A549 (cell line): ENCODE measurements at regions not wholly inside any gene's neighbourhood (a gene's known extent, or its start where the extent isn't known, plus 50 kb on each side); places are given as distances from the start of the nearest gene placed in this dataset.

Experiments
- ATAC-seq, 2 experiments: fragments of 200-7000 bp in 1 of 2; fragments of >200 bp in 1 of 2; cut with Nextera tagmentation in 1 of 2; cut with Tn5 transposase in 1 of 2; 3 replicates each; pipeline versions ENCODE4 v1.8.0 to v1.9.1; 2018 to 2020; ENCODE audit warnings: mild to moderate bottlenecking in 1 of 2, moderate library complexity in 1 of 2
- CTCF ChIA-PET: fragments of 300-600 bp; sonication (Branson Sonifier 250); formaldehyde crosslinking; extraction: SDS; loops from one replicate; lab custom pipeline; 2021; ENCODE audit warnings: antibody characterized with exemption, inconsistent platforms; lab: Yijun Ruan, JAX
- POLR2A ChIA-PET: fragments of 350-600 bp; formaldehyde crosslinking; extraction: SDS; loops from one replicate; lab custom pipeline; 2021; ENCODE audit warnings: antibody characterized with exemption, inconsistent platforms; lab: Yijun Ruan, JAX
- DNase-seq, 2 experiments: peaks; one replicate each; pipeline versions ENCODE4 v3.0.0 to v3.0.0-alpha.2; 2011 to 2016; ENCODE audit warnings: low read depth in 1 of 2, low spot score in 1 of 2
- FAIRE-seq: peaks from 2 replicates; lab custom pipeline; 2011; peaks lifted over from hg19 to GRCh38; lab: Jason Lieb, UNC
- H3K27ac ChIP-seq, 2 experiments: fragments of >200 bp; sonication (Bioruptor Twin); formaldehyde crosslinking; 3 replicates each; pipeline ENCODE4 v1.5.1; 2016 to 2017
- H3K4me1 ChIP-seq: fragments of >200 bp; sonication (Bioruptor Twin); formaldehyde crosslinking; 3 replicates; pipeline ENCODE4 v1.6.1; 2016
- H3K4me2 ChIP-seq: fragments of >200 bp; sonication (Bioruptor Twin); formaldehyde crosslinking; 3 replicates; pipeline ENCODE4 v1.6.1; 2016
- H3K4me3 ChIP-seq: fragments of >200 bp; sonication (Bioruptor Twin); formaldehyde crosslinking; 3 replicates; pipeline ENCODE4 v1.5.1; 2016
- H3K9me3 ChIP-seq: fragments of >200 bp; sonication (Bioruptor Twin); formaldehyde crosslinking; 3 replicates; pipeline ENCODE4 v1.6.1; 2016
- BHLHE40 ChIP-seq: IDR thresholded peaks from 2 replicates; pipeline ENCODE4 v1.6.1; 2012; ENCODE audit warnings: low read depth, low read length, inconsistent platforms
- CEBPB ChIP-seq, 2 experiments: fragments of >200 bp in 1 of 2; sonication (Bioruptor Twin) in 1 of 2; formaldehyde crosslinking in 1 of 2; IDR thresholded peaks; 2 replicates each; pipeline ENCODE4 v1.6.1; 2012 to 2016
- CHD2 ChIP-seq: fragments of 150-350 bp; IDR thresholded peaks from 2 replicates; pipeline ENCODE4 v1.6.1; 2014; ENCODE audit warnings: low read length; ENCODE audit not compliant: partially characterized antibody
- CHD4 ChIP-seq: fragments of 200-600 bp; sonication (generic); IDR thresholded peaks from 2 replicates; pipeline ENCODE4 v1.6.1; 2016; ENCODE audit warnings: antibody characterized with exemption, mild to moderate bottlenecking, borderline replicate concordance
- EHF ChIP-seq: fragments of 250-450 bp; sonication (Bioruptor Pico); IDR thresholded peaks from 2 replicates; pipeline ENCODE4 v1.5.0; 2020; ENCODE audit warnings: mild to moderate bottlenecking
- EHMT2 ChIP-seq: fragments of 200-600 bp; sonication (generic); IDR thresholded peaks from 2 replicates; pipeline ENCODE4 v1.6.1; 2016; ENCODE audit warnings: antibody characterized with exemption, low read depth, mild to moderate bottlenecking, moderate library complexity
- GATA3 ChIP-seq: IDR thresholded peaks from 2 replicates; pipeline ENCODE4 v1.6.1; 2012; ENCODE audit warnings: borderline replicate concordance
- JUN ChIP-seq, 2 experiments: fragments of >200 bp; sonication (Bioruptor Twin); formaldehyde crosslinking; IDR thresholded peaks; 2 replicates in 1 of 2; 3 replicates in 1 of 2; pipeline ENCODE4 v1.6.1; 2016 to 2017
- JUNB ChIP-seq: fragments of >200 bp; sonication (Bioruptor Twin); formaldehyde crosslinking; IDR thresholded peaks from 2 replicates; pipeline ENCODE4 v1.6.1; 2016
- KDM1A ChIP-seq: fragments of 200-600 bp; sonication (generic); IDR thresholded peaks from 2 replicates; pipeline ENCODE4 v1.6.1; 2016; ENCODE audit warnings: low read depth, mild to moderate bottlenecking
- NPAS2 ChIP-seq: fragments of 250-450 bp; sonication (Bioruptor Pico); IDR thresholded peaks from 2 replicates; pipeline ENCODE4 v1.8.0; 2022; ENCODE audit warnings: mild to moderate bottlenecking, moderate library complexity, borderline replicate concordance
- NR3C1 ChIP-seq: fragments of >200 bp; sonication (Bioruptor Twin); formaldehyde crosslinking; IDR thresholded peaks from 3 replicates; pipeline ENCODE4 v1.6.1; 2017
- RAD21 ChIP-seq, 2 experiments: fragments of >200 bp in 1 of 2; sonication (Bioruptor Twin) in 1 of 2; formaldehyde crosslinking in 1 of 2; IDR thresholded peaks in 1 of 2; conservative IDR thresholded peaks in 1 of 2; 2 replicates in 1 of 2; 3 replicates in 1 of 2; pipeline ENCODE4 v1.6.1; 2012 to 2018; ENCODE audit warnings: inconsistent platforms in 1 of 2
- RARB ChIP-seq: fragments of 250-450 bp; sonication (Bioruptor Pico); IDR thresholded peaks from 2 replicates; pipeline ENCODE4 v1.8.0; 2021; ENCODE audit warnings: mild to moderate bottlenecking, moderate library complexity
- RCOR1 ChIP-seq: fragments of 150-350 bp; IDR thresholded peaks from 2 replicates; pipeline ENCODE4 v1.6.1; 2014; ENCODE audit warnings: antibody characterized with exemption, low read length, low read depth
- SMC3 ChIP-seq: fragments of >200 bp; sonication (Bioruptor Twin); formaldehyde crosslinking; IDR thresholded peaks from 3 replicates; pipeline ENCODE4 v1.6.1; 2018; ENCODE audit warnings: inconsistent platforms
- SREBF2 ChIP-seq: fragments of 450-650 bp; IDR thresholded peaks from 2 replicates; pipeline ENCODE4 v1.6.1; 2014; ENCODE audit warnings: mild to moderate bottlenecking, moderate library complexity
- TFCP2L1 ChIP-seq: fragments of 250-450 bp; sonication (Bioruptor Pico); IDR thresholded peaks from 2 replicates; pipeline ENCODE4 v1.5.0; 2021; ENCODE audit warnings: mild to moderate bottlenecking
- ZNF302 ChIP-seq: fragments of 250-450 bp; sonication (Bioruptor Pico); IDR thresholded peaks from 2 replicates; pipeline ENCODE4 v1.9.0; 2021; ENCODE audit warnings: inconsistent platforms, mild to moderate bottlenecking, moderate library complexity
- WGBS: methylation state at CpG from one replicate; pipeline ENCODE4 v1.1.6; 2017; ENCODE audit errors: missing lambda C conversion rate; 5-methylcytosine and 5-hydroxymethylcytosine counted together
- TF ChIP-seq, protein P1 (sequence below): fragments of 150-350 bp; IDR thresholded peaks from 2 replicates; pipeline ENCODE4 v1.6.1; 2014; ENCODE audit warnings: low read depth, mild to moderate bottlenecking, low read length
- TF ChIP-seq, protein P2 (sequence below): IDR thresholded peaks from 2 replicates; pipeline ENCODE4 v1.6.1; 2012
- TF ChIP-seq, protein P3 (sequence below): fragments of >200 bp; sonication (Bioruptor Twin); formaldehyde crosslinking; IDR thresholded peaks from 2 replicates; pipeline ENCODE4 v1.6.1; 2016
- TF ChIP-seq, protein P4 (sequence below): fragments of 250-450 bp; sonication (Bioruptor Pico); IDR thresholded peaks from 2 replicates; pipeline ENCODE4 v1.5.0; 2020; ENCODE audit warnings: low read depth, mild to moderate bottlenecking, moderate library complexity
- TF ChIP-seq, protein P5 (sequence below): fragments of 200-600 bp; sonication (generic); IDR thresholded peaks from 2 replicates; pipeline ENCODE4 v1.6.1; 2016; ENCODE audit warnings: antibody characterized with exemption, mild to moderate bottlenecking, moderate library complexity

DNA sequence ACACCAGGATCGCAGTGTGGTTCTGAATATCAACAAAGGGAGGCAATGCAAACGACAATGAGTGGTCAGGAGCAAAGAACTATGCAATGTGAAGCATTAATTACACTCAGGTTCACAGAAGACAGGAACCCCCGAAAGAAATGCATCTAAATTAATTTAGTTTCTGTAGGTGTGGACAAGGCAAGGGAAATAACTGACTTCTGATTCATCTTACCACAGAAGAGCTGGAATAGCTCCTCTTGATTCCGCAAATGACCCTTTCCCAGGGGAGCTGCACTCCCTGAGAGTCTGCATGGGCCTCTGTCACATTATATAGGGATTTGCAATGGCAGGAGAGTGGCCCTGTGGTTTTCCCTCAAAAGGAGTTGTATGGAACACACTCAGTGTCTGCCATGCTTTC lies 263.9 kb upstream of the APCDD1 start:
- H3K4me2 ChIP-seq = no peak overlapping the region
- no peak for DNase-seq
- no peak for FAIRE-seq
- 61% methylated on average over 4 of the region's 4 CpGs for WGBS
- H3K27ac ChIP-seq = no peak overlapping the region
- ATAC-seq = no peak
- no peaks in the 10 kb centered on the region for H3K9me3 ChIP-seq
- ChIA-PET POLR2A (no interaction called here), CTCF (no interaction called here)
- no peak for TF ChIP-seq BHLHE40
- TF ChIP-seq CEBPB (IDR thresholded peaks at IDR 0.05) = no peak
- TF ChIP-seq RARB (CRISPR knock-in tag) = no peak
- no peak for TF ChIP-seq GATA3
- TF ChIP-seq RAD21 (conservative IDR thresholded peaks at IDR 0.05 in 1 of 2, IDR thresholded peaks at IDR 0.05 in 1 of 2) = no peak
- TF ChIP-seq NPAS2 (CRISPR knock-in tag) = no peak
- no peak for TF ChIP-seq EHF (CRISPR knock-in tag)
- TF ChIP-seq, protein P1, sequence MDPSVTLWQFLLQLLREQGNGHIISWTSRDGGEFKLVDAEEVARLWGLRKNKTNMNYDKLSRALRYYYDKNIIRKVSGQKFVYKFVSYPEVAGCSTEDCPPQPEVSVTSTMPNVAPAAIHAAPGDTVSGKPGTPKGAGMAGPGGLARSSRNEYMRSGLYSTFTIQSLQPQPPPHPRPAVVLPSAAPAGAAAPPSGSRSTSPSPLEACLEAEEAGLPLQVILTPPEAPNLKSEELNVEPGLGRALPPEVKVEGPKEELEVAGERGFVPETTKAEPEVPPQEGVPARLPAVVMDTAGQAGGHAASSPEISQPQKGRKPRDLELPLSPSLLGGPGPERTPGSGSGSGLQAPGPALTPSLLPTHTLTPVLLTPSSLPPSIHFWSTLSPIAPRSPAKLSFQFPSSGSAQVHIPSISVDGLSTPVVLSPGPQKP = no peak
- H3K4me1 ChIP-seq = no peaks in the 10 kb centered on the region
- no peak overlapping the region for H3K4me3 ChIP-seq

DNA sequence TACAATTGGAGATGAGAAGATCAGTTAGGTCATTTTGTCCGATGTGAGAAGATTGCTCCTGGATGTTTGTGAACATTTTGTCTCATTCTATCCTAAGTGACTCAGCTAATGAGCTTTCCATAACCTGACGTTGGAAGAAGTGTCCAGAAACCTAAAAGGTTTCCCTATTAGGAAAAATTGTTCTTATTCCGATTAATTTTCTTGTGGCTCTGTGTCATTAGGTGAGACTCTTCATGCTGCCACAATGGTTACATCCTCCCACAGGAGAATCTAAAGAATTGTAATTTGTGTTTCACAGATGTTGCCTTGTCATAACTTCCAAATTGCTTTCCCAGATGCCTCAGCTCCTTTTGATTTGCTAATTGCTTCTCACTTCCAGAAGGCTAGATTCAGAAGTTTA lies 261.0 kb upstream of the APCDD1 start:
- Histone ChIP-seq H3K4me1 (no peaks in the 10 kb centered on the region), H3K4me2 (no peak overlapping the region), H3K27ac (no peak overlapping the region), H3K4me3 (no peak overlapping the region), H3K9me3 (no peaks in the 10 kb centered on the region)
- ChIA-PET CTCF (no interaction called here), POLR2A (no interaction called here)
- WGBS = 67% methylated on average over 3 of the region's 3 CpGs
- ATAC-seq (no peak), FAIRE-seq (no peak), DNase-seq (no peak)
- TF ChIP-seq, protein P2, sequence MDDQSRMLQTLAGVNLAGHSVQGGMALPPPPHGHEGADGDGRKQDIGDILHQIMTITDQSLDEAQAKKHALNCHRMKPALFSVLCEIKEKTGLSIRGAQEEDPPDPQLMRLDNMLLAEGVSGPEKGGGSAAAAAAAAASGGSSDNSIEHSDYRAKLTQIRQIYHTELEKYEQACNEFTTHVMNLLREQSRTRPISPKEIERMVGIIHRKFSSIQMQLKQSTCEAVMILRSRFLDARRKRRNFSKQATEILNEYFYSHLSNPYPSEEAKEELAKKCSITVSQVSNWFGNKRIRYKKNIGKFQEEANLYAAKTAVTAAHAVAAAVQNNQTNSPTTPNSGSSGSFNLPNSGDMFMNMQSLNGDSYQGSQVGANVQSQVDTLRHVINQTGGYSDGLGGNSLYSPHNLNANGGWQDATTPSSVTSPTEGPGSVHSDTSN = no peak
- TF ChIP-seq KDM1A (no peak), RARB (CRISPR knock-in tag) (no peak), TFCP2L1 (CRISPR knock-in tag) (no peak), CHD4 (no peak), NR3C1 (no peak), EHMT2 (no peak), SREBF2 (no peak), CHD2 (no peak), NPAS2 (CRISPR knock-in tag) (no peak)
- TF ChIP-seq, protein P3, sequence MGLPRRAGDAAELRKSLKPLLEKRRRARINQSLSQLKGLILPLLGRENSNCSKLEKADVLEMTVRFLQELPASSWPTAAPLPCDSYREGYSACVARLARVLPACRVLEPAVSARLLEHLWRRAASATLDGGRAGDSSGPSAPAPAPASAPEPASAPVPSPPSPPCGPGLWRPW = no peak
- TF ChIP-seq, protein P4, sequence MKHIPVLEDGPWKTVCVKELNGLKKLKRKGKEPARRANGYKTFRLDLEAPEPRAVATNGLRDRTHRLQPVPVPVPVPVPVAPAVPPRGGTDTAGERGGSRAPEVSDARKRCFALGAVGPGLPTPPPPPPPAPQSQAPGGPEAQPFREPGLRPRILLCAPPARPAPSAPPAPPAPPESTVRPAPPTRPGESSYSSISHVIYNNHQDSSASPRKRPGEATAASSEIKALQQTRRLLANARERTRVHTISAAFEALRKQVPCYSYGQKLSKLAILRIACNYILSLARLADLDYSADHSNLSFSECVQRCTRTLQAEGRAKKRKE = no peak

DNA sequence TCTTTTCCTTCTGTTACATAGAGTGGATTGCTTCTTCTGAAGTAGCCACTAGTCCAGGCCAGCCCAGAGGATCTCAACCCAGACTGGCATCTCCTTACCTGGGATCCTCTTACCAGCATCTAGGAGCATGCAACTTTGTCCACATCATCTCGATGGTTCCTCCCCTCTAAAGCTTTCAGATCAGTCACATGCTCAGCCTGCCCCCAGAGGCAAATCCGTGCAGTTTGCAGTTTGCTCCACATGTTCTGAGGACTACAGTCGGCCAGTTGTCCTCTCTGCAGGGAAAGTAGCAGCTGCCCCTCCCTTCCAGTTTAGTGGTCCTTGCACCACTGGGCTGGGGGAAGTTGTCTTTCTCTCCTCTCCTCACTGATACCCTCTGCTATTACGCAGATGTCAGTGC lies 259.8 kb upstream of the APCDD1 start:
- no peak for TF ChIP-seq ZNF302 (CRISPR knock-in tag)
- TF ChIP-seq SMC3 = no peak
- TF ChIP-seq JUN (IDR thresholded peaks at IDR 0.05) = no peak
- TF ChIP-seq JUNB = no peak
- TF ChIP-seq, protein P5, sequence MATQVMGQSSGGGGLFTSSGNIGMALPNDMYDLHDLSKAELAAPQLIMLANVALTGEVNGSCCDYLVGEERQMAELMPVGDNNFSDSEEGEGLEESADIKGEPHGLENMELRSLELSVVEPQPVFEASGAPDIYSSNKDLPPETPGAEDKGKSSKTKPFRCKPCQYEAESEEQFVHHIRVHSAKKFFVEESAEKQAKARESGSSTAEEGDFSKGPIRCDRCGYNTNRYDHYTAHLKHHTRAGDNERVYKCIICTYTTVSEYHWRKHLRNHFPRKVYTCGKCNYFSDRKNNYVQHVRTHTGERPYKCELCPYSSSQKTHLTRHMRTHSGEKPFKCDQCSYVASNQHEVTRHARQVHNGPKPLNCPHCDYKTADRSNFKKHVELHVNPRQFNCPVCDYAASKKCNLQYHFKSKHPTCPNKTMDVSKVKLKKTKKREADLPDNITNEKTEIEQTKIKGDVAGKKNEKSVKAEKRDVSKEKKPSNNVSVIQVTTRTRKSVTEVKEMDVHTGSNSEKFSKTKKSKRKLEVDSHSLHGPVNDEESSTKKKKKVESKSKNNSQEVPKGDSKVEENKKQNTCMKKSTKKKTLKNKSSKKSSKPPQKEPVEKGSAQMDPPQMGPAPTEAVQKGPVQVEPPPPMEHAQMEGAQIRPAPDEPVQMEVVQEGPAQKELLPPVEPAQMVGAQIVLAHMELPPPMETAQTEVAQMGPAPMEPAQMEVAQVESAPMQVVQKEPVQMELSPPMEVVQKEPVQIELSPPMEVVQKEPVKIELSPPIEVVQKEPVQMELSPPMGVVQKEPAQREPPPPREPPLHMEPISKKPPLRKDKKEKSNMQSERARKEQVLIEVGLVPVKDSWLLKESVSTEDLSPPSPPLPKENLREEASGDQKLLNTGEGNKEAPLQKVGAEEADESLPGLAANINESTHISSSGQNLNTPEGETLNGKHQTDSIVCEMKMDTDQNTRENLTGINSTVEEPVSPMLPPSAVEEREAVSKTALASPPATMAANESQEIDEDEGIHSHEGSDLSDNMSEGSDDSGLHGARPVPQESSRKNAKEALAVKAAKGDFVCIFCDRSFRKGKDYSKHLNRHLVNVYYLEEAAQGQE = no peak
- no peak for TF ChIP-seq GATA3
- TF ChIP-seq CHD2 = no peak
- TF ChIP-seq RARB (CRISPR knock-in tag) = no peak
- TF ChIP-seq RCOR1 = no peak
- TF ChIP-seq, all 56 proteins: peak for 0
- WGBS = 26% methylated on average over 4 of the region's 4 CpGs
- H3K27ac ChIP-seq = no peak overlapping the region
- ChIA-PET POLR2A (no interaction called here), CTCF (interaction anchor here (0.6 kb wide), 2 partner anchors 12 to 526 kb away, joined by 3 to 6 read pairs; no protein-coding TSS in a partner anchor)
- peak in 1 of 2 experiments; percentile 7 for DNase-seq
- no peak for FAIRE-seq
- no peaks in the 10 kb centered on the region for H3K4me1 ChIP-seq
- H3K4me3 ChIP-seq = no peak overlapping the region
- no peaks in the 10 kb centered on the region for H3K9me3 ChIP-seq
- no peak overlapping the region for H3K4me2 ChIP-seq
- peak in 1 of 2 experiments; percentile 49; a peak in 1 of 6 replicates for ATAC-seq
